NCI-H2029 treated with DMSO at 0.1 percent for 48 hours (cell line): ENCODE measurements at regions not wholly inside any gene's neighbourhood (a gene's known extent, or its start where the extent isn't known, plus 50 kb on each side); places are given as distances from the start of the nearest gene placed in this dataset.

Experiments used
- DNase-seq: peaks from one replicate; lab custom pipeline; 2025; lab: John Stamatoyannopoulos, UW

- no peak for DNase-seq
Observed at GRCh38 chr5:93161661-93162654, 419.1 kb downstream of the NR2F1-AS1 start.

- no peak for DNase-seq
Observed at GRCh38 chr5:93158841-93159240, 422.2 kb downstream of the NR2F1-AS1 start.

GRCh38 chr5:93156566-93156965, 424.5 kb downstream of the NR2F1-AS1 start:
- no peak for DNase-seq

- DNase-seq = no peak
Observed at GRCh38 chr5:93154535-93154934, 426.5 kb downstream of the NR2F1-AS1 start.

GRCh38 chr5:93153461-93153860, 427.6 kb downstream of the NR2F1-AS1 start:
- DNase-seq = no peak

- DNase-seq = no peak
Observed at GRCh38 chr5:93151896-93152295, 429.1 kb downstream of the NR2F1-AS1 start.

- no peak for DNase-seq
Observed at GRCh38 chr5:93151121-93151520, 429.9 kb downstream of the NR2F1-AS1 start.

- DNase-seq = no peak
Observed at GRCh38 chr5:93150311-93151012, 430.6 kb downstream of the NR2F1-AS1 start.

GRCh38 chr5:93145767-93146166, 435.3 kb downstream of the NR2F1-AS1 start:
- DNase-seq = no peak

- no peak for DNase-seq
Observed at GRCh38 chr5:93145019-93145418, 436.0 kb downstream of the NR2F1-AS1 start.

- DNase-seq = no peak
Observed at GRCh38 chr5:93141969-93142368, 439.1 kb downstream of the NR2F1-AS1 start.

- DNase-seq = no peak
Observed at GRCh38 chr5:93130624-93131490, 450.2 kb downstream of the NR2F1-AS1 start.

GRCh38 chr5:93126634-93127033, 454.4 kb downstream of the NR2F1-AS1 start:
- no peak for DNase-seq

GRCh38 chr5:93123127-93123526, 457.9 kb downstream of the NR2F1-AS1 start:
- DNase-seq = no peak

- no peak for DNase-seq
Observed at GRCh38 chr5:93122446-93122845, 458.6 kb downstream of the NR2F1-AS1 start.

GRCh38 chr5:93120771-93121170, 460.2 kb downstream of the NR2F1-AS1 start:
- DNase-seq = no peak

GRCh38 chr5:93120051-93120450, 461.0 kb downstream of the NR2F1-AS1 start:
- no peak for DNase-seq

- DNase-seq = no peak
Observed at GRCh38 chr5:93117751-93118531, 463.1 kb downstream of the NR2F1-AS1 start.

GRCh38 chr5:93107805-93108520, 473.1 kb downstream of the NR2F1-AS1 start:
- no peak for DNase-seq

GRCh38 chr5:93107141-93107540, 473.9 kb downstream of the NR2F1-AS1 start:
- no peak for DNase-seq

- DNase-seq = no peak
Observed at GRCh38 chr5:93101661-93102060, 479.4 kb downstream of the NR2F1-AS1 start.
